HG03469 (cell line): ENCODE measurements at regions not wholly inside any gene's neighbourhood (a gene's known extent, or its start where the extent isn't known, plus 50 kb on each side); places are given as distances from the start of the nearest gene placed in this dataset.
"Not testable (repeated sequence)": the region's sequence is repeated elsewhere in the genome, so short reads cannot be mapped to it uniquely, and the experiment has no call there.

Experiments used
- ATAC-seq: cut with Tn5 transposase; IDR thresholded peaks from one replicate; pipeline ENCODE4 v1.9.1; 2021; ENCODE audit warnings: mild to moderate bottlenecking, moderate library complexity, moderate number of reproducible peaks; ENCODE audit not compliant: unreplicated experiment

DNA sequence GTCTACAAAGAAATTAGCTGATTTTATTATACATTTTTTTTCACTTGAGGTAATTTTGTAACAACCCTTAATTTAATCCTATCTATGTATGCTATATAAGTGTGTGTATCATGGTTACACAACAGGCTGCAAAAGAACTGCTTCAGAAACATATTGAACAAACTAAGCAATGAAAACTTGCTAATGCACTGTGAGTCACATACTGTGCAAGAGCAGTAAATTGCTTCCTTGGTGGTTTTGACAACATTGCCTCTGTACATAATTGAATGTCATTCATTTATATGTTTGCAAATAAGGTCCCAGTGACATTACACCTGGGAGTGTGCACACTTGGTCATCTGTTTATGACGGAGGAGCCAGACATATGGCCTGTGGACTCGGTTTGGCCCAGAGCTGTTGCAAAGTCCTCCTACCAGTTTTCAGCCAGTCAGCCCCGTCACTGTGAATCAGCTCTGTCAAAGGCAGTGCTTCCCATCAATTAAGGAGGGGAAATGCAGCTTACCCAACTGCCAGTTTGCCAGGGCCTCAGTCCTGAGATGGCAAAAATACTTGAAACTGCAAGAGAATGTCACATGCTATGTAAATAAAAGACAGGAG lies 835.0 kb downstream of the TTLL7 start:
- ATAC-seq: not testable (repeated sequence)

DNA sequence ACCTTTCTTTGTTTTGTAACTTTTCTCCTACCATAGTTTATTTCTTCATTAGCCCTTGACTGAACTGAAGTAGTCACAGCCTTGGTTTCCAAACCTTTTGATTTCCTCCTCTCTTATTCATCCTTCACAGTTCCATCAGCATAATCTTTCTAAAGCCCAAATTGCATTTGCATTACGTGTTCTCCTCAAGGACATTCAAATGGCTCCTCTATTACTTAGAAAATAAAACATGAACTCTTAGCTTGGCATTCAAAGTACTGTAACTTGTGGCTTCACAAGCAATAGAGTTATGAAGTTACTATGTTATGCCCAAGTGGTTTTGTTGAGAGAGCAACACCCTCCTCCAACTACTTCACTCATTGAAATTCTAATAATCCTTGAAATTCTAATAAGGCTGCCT lies 840.0 kb downstream of the TTLL7 start:
- ATAC-seq: not testable (repeated sequence)

GRCh38 chr1:83154306-83154705 lies 844.6 kb downstream of the TTLL7 start:
- not testable (repeated sequence) for ATAC-seq

GRCh38 chr1:83151167-83151898 lies 847.6 kb downstream of the TTLL7 start:
- not testable (repeated sequence) for ATAC-seq

- not testable (repeated sequence) for ATAC-seq
Measured at GRCh38 chr1:83150479-83150878, 848.5 kb downstream of the TTLL7 start.

- not testable (repeated sequence) for ATAC-seq
Measured at GRCh38 chr1:83145820-83146219, 853.1 kb downstream of the TTLL7 start.

GRCh38 chr1:83142802-83143201 lies 856.1 kb downstream of the TTLL7 start:
- not testable (repeated sequence) for ATAC-seq

- not testable (repeated sequence) for ATAC-seq
Measured at GRCh38 chr1:83135524-83136157, 863.3 kb downstream of the TTLL7 start.

DNA sequence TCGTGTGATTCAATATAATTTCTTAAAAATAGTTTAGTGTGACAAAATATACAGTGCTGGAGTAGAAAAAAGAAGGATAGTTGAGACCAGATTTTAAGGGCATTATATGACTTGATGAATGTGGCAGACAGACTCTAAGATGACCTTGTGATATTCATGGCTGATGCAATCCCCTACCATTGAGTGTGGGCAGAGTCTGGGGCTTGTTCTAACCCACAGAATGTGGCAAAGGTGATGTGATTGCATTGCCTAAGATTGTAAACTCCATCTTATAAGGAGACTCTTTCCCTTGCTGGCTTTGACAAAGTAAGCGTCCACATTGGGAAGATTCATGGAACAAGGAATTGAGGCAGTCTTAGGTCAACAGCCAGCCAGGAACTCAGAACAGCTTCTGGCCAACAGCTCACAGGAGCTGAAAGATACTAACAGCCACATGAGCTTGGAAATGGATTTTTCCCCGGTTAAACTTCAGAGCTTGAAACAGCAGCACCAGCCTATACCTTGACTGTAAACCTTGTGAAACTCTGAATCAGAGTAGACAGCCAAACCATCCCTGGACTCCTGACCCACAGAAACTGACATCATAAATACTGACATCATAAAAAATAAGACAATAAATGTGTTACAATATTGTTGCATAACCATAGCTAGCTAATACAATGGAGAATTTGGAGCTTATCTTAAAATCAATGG lies 864.5 kb downstream of the TTLL7 start:
- not testable (repeated sequence) for ATAC-seq

GRCh38 chr1:83131692-83131955 lies 867.3 kb downstream of the TTLL7 start:
- no peak for ATAC-seq

DNA sequence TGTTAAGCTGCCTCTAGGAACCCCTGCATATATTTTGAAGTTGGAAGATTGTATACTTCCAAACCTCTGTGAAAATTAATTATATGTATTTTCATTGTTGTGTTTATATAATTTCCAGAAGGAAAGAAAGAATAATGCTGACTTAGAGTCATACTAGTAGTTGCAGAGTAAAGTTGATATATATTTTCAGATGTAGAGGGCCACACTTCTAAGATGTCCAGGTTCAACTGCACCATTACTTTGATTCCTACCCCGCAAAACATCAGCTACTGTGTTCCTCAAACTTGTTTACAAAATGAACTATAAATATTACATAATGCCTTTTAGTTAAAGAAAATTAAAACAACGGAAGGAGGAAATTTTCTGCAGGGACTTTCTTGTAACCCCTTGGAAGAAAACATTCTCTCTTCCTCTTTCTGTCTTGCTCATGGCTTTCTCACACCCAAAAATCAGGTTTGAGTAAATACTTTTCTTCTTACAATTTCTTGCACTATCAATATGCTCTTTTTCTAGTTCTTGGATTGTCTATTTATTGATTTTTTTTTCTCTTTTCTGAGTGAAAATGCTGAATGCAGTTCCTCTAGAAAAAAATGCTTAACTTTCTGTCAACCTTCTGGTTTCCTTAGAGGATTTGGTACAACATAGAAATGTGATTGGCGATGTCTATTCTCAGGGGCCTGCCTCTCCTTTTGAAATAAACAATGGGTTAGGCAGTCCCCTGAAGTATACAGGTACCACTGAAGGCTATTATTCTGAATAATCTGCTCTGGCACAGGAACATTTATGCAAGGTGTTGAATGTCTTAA lies 867.8 kb downstream of the TTLL7 start:
- no peak for ATAC-seq

DNA sequence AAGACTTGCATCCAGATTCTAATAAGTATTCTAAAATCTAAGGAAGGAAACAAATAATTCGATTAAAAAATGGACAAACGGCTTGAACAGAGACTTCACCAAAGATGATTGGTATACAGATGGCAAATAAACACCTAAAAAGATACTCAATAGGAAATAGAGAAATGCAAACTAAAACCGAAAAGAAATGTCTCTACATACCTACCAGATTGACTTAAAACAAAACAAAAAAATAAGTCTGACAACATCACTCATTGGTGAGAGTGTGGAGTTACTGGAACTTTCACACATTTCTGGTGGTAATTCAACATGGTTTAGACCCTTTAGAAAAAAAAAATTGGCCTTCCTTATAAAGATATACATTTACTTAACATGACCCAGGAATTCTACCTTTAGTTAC lies 869.8 kb downstream of the TTLL7 start:
- no peak for ATAC-seq

GRCh38 chr1:83125456-83125855 lies 873.5 kb downstream of the TTLL7 start:
- ATAC-seq: no peak

DNA sequence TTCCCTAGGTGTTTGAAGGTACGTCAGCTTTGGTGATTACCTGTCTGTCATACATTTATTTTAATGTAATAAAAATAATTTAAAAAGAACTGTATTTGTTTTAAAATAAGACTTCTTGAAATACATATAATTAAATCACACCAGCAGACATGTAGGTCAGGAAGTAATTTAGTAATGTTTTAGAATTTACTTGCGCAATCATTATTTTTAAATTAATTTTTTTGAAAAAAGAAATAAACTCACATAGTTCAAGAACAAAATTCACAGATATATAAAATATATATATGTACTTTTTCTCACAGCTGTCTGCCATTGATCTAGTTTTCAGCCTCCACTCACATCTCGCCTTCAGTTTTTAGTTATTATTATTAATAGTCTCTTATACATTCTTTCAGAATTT lies 875.9 kb downstream of the TTLL7 start:
- ATAC-seq: no peak

GRCh38 chr1:83118472-83118871 lies 880.5 kb downstream of the TTLL7 start:
- no peak for ATAC-seq

GRCh38 chr1:83117030-83117429 lies 881.9 kb downstream of the TTLL7 start:
- ATAC-seq: not testable (repeated sequence)

DNA sequence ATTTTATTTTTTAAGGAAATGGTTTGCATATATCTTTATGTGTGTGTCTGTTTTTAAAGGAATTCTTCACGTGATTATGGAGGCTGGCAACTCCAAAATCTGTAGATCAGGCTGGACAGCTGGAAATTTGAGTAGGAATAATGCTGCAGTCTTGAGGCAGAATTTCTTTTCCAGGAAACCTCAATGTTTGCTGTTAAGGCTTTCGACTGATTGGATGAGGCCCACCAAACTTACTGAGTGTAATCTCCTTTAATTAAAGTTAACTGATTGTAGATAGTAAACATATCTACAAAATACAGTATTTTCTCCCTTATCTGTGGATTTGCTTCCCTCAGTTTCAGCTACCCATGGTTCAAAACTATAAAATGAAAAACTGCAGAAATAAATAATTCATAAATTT lies 883.1 kb downstream of the TTLL7 start:
- ATAC-seq: no peak

DNA sequence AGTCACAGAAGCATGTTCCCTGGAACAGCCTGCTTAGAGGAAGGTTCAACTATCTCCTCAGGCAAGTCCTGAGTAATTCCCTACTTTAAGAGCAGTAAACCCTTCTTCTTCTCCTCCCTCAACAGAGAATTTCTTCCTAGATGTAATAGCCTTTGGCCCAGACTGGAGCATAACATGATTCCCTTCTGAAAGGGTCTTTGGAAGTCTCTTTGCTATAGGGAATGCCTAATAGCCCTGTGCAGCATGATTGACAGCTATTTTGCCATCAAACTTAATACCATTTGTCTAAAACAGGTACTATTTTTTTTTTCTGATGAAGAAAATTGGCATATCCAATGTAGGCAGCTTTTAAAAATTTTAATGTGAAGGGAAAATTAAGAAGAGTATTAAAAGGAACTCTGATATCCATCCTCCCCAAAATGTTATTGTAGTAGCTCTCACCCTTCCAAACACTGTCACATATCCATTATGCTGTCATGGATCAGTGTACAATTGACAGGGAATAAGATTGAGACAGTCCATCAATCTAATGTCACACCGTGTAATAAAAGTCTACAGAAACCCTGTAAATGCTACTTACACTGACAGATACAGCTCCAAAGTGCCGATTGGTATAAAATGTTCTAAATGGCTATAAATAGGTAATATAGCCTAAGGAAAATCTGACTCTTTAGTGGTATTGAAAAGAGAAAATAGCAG lies 884.6 kb downstream of the TTLL7 start:
- no peak for ATAC-seq

DNA sequence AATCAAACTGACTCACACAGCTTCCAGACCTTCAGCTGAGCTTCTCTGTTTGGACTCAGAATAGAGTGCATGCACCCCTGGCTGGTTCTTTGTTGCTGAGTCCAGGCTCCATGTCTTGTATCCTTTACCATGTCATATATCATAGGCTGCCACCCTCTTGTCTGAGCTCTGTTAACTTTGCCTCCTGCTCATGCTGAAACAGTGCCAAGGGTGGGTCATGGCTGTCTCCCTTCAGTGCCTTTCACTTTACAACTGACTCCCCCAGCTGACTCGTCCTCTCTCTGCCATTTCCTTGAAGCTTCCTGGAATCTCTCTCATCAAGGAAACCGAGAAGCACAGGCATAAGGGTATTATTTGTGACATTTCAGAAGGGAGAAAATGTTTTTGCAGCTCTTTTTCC lies 885.3 kb downstream of the TTLL7 start:
- no peak for ATAC-seq

GRCh38 chr1:83112248-83112885 lies 886.6 kb downstream of the TTLL7 start:
- no peak for ATAC-seq
